ENCODE measurements at regions not wholly inside any gene's neighbourhood (a gene's known extent, or its start where the extent isn't known, plus 50 kb on each side); places are given as distances from the start of the nearest gene placed in this dataset.

DNA sequence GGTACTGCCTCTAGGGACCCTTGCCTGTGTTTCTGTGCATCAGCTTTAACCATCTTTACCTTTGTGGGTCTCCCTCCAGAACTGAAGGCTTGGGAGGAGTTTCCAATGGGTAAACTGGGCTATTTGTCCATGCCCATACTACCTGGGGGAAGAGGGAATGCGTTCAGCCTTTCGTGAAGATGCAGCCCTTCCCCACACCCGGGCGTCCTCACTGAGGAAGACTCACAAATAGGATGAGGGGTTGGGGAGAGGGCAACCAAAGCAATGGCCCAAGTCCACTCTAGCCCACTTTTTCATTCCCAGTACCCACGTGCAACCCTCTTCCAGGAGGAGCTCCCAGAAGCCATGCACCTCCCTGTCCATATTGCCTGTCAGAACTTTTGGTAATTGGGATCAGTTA is 61.8 kb upstream of the ADA2 start:
- DNase-seq (no peak), ATAC-seq (no peak)
- intact Hi-C loops (cut with DNase I), result no loop called here
- Histone ChIP-seq H3K4me1 (no peaks in the 10 kb centered on the region), H3K27me3 (peaks cover 0 to 8% of the 10 kb centered on the region in 2 donors), H3K36me3 (no peaks in the 10 kb centered on the region), H3K27ac (no peak overlapping the region), H3K4me3 (no peak overlapping the region), H3K9me3 (no peaks in the 10 kb centered on the region)
- TF ChIP-seq, protein P1, sequence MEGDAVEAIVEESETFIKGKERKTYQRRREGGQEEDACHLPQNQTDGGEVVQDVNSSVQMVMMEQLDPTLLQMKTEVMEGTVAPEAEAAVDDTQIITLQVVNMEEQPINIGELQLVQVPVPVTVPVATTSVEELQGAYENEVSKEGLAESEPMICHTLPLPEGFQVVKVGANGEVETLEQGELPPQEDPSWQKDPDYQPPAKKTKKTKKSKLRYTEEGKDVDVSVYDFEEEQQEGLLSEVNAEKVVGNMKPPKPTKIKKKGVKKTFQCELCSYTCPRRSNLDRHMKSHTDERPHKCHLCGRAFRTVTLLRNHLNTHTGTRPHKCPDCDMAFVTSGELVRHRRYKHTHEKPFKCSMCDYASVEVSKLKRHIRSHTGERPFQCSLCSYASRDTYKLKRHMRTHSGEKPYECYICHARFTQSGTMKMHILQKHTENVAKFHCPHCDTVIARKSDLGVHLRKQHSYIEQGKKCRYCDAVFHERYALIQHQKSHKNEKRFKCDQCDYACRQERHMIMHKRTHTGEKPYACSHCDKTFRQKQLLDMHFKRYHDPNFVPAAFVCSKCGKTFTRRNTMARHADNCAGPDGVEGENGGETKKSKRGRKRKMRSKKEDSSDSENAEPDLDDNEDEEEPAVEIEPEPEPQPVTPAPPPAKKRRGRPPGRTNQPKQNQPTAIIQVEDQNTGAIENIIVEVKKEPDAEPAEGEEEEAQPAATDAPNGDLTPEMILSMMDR (IDR thresholded peaks at IDR 0.05), result no peak

DNA sequence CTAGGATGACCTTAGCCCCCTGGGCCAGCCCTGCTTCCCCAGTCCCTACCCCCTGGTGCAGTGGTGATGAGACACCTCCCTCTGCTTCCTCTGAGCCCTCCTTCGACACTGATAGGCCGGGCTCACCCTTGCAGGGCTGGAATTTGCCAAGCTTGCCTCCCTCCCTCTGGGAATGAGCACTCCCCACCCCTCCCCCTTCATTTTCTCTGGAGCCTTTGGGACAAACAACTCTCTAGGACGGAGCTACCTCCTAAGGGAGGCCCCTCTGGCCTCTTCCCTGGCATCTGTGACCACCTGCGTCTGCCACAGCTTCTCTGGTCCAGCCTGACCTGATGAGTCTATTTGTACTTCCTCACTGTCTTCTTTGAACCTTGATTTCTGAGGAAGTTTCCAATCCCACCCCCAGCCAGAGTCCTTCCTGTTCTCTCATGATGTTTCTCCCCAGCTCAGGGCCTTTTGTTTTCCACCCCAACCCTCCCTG is 53.3 kb upstream of the ADA2 start:
- Histone ChIP-seq H3K27me3 (no peaks in the 10 kb centered on the region), H3K27ac (no peak overlapping the region), H3K9me3 (no peaks in the 10 kb centered on the region), H3K4me3 (no peak overlapping the region), H3K36me3 (no peaks in the 10 kb centered on the region), H3K4me1 (no peaks in the 10 kb centered on the region)
- intact Hi-C loops (cut with DNase I), result no loop called here
- DNase-seq, result no peak
- TF ChIP-seq, protein P1 (IDR thresholded peaks at IDR 0.05), result no peak
- ATAC-seq, result no peak

DNA sequence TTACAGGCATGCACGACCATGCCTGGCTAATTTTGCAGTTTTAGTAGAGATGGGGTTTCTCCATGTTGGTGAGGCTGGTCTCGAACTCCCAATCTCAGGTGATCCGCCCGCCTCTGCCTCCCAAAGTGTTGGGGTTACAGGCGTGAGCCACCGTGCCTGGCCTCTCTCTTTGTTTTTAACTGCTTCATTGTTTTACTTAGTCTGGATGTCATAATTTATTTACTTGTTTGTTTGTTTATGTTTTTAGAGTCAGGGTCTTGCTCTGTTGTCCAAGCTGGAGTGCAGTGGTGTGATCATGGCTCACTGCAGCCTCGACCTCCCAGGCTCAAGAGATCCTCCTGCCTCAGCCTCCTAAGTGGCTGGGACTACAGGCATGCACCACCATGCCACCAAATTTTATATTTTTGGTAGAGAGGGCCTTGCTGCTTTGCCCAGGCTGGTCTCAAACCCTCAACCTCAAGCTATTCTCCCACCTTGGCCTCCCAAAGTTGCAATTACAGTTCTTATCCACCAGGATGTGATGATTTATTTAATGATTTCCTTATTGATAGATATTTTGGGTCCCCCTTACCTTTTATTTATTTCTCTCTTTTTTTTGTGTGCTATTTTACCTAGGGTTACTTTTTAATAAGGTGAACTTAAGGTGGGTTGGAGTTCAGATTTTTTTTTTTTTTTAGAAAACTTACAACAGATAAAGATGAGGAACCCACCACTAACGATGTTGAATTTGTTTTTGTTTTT is 52.6 kb upstream of the ADA2 start:
- ATAC-seq, result no peak
- H3K36me3 ChIP-seq, result no peaks in the 10 kb centered on the region
- H3K4me3 ChIP-seq, result no peak overlapping the region
- H3K27ac ChIP-seq, result no peak overlapping the region
- no peaks in the 10 kb centered on the region for H3K27me3 ChIP-seq
- intact Hi-C loops (cut with DNase I), result no loop called here
- DNase-seq, result no peak
- TF ChIP-seq, protein P1 (IDR thresholded peaks at IDR 0.05), result no peak
- no peaks in the 10 kb centered on the region for H3K4me1 ChIP-seq
- H3K9me3 ChIP-seq, result no peaks in the 10 kb centered on the region

DNA sequence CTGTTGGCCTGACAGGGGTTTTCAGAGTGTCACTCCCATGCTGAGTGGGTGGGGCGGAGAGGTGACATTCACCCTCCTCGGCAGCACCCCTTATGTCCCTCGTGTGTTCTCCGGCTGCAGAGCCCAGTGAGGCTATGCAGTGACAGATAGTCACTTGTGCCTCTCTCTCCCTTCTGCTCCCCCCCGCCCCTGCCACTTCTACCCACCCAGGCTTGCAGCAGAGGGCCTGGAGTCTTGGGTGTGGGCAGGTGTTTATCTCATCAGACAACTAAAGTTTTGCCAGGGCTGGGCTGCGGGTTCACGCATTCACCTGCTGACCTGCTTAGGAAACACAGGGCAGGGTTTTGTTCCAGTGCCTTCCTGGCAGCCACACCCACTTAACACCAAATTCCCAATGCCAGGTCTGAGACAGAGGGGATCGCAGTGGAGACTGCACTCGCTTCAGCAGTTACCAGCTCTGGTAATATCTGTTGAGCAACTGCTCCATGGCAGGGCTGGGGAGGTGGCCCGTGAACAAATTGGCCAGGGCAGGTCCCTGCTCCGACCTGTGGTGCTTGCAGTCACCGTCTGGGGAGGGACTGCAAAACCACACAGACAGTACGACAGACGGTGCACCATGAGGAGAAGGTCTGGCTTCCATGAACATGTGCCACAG is 50.5 kb upstream of the ADA2 start:
- no peak overlapping the region for H3K27ac ChIP-seq
- TF ChIP-seq, protein P1 (IDR thresholded peaks at IDR 0.05), result no peak
- ATAC-seq, result no peak

DNA sequence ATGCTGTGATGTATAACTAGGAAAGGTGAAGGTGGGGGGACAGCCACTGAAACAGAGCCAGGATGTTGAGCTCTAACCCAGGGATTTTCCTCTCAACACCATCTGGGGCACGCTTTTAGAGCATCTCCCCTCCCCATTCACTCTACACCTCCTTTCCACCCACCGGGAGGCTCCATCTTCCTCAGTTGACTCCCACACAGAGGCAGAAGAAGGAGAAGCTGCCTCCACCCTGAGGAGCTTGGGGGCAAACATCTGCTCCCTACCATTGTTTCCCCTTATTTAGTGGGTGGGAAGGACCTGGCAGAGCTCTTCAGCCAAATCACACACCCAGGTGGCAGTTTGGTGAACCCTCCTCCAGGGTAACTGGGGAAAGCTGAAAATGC is 50.0 kb upstream of the ADA2 start:
- no peak overlapping the region for H3K27ac ChIP-seq
- no peaks in the 10 kb centered on the region for H3K27me3 ChIP-seq
- intact Hi-C loops (cut with DNase I), result no loop called here
- TF ChIP-seq, protein P1 (IDR thresholded peaks at IDR 0.05), result no peak
- H3K36me3 ChIP-seq, result no peaks in the 10 kb centered on the region
- DNase-seq (no peak), ATAC-seq (no peak)
- H3K4me1 ChIP-seq, result no peaks in the 10 kb centered on the region
- no peaks in the 10 kb centered on the region for H3K9me3 ChIP-seq
- H3K4me3 ChIP-seq, result no peak overlapping the region

More for the DNA sequence above, 50.5 kb upstream of the ADA2 start:
- intact Hi-C loops (cut with DNase I), result no loop called here
- no peak for DNase-seq
- H3K4me3 ChIP-seq, result no peak overlapping the region
- H3K9me3 ChIP-seq, result no peaks in the 10 kb centered on the region
- no peaks in the 10 kb centered on the region for H3K36me3 ChIP-seq
- H3K27me3 ChIP-seq, result no peaks in the 10 kb centered on the region
- no peaks in the 10 kb centered on the region for H3K4me1 ChIP-seq
